GM19328 (cell line): ENCODE measurements at regions not wholly inside any gene's neighbourhood (a gene's known extent, or its start where the extent isn't known, plus 50 kb on each side); places are given as distances from the start of the nearest gene placed in this dataset.
"Not testable (repeated sequence)": the region's sequence is repeated elsewhere in the genome, so short reads cannot be mapped to it uniquely, and the experiment has no call there.

Experiments used
- ATAC-seq: cut with Tn5 transposase; IDR thresholded peaks from one replicate; pipeline ENCODE4 v1.9.1; 2021; ENCODE audit warnings: mild to moderate bottlenecking, moderate library complexity; ENCODE audit not compliant: unreplicated experiment

GRCh38 chr1:194495434-194495833 lies 1309.0 kb upstream of the B3GALT2 start:
- ATAC-seq, result no peak

GRCh38 chr1:194487172-194487571 lies 1300.8 kb upstream of the B3GALT2 start:
- ATAC-seq, result no peak

- ATAC-seq, result no peak
Measured at GRCh38 chr1:194485432-194485831, 1299.0 kb upstream of the B3GALT2 start.

- ATAC-seq, result no peak
Measured at GRCh38 chr1:194478731-194479130, 1292.3 kb upstream of the B3GALT2 start.

- ATAC-seq, result no peak
Measured at GRCh38 chr1:194477908-194478307, 1291.5 kb upstream of the B3GALT2 start.

GRCh38 chr1:194476872-194477271 lies 1290.5 kb upstream of the B3GALT2 start:
- no peak for ATAC-seq

GRCh38 chr1:194476351-194476750 lies 1289.9 kb upstream of the B3GALT2 start:
- ATAC-seq, result no peak

- no peak for ATAC-seq
Measured at GRCh38 chr1:194474701-194475100, 1288.3 kb upstream of the B3GALT2 start.

GRCh38 chr1:194473766-194474165 lies 1287.4 kb upstream of the B3GALT2 start:
- no peak for ATAC-seq

- no peak for ATAC-seq
Measured at GRCh38 chr1:194469282-194469681, 1282.9 kb upstream of the B3GALT2 start.

- ATAC-seq, result no peak
Measured at GRCh38 chr1:194466706-194467105, 1280.3 kb upstream of the B3GALT2 start.

- no peak for ATAC-seq
Measured at GRCh38 chr1:194447636-194448035, 1261.2 kb upstream of the B3GALT2 start.

GRCh38 chr1:194445244-194445643 lies 1258.8 kb upstream of the B3GALT2 start:
- no peak for ATAC-seq

GRCh38 chr1:194442901-194443575 lies 1256.6 kb upstream of the B3GALT2 start:
- no peak for ATAC-seq

GRCh38 chr1:194437135-194437534 lies 1250.7 kb upstream of the B3GALT2 start:
- ATAC-seq, result no peak

GRCh38 chr1:194431121-194431520 lies 1244.7 kb upstream of the B3GALT2 start:
- no peak for ATAC-seq

- ATAC-seq, result no peak
Measured at GRCh38 chr1:194420706-194421105, 1234.3 kb upstream of the B3GALT2 start.

- no peak for ATAC-seq
Measured at GRCh38 chr1:194419721-194420120, 1233.3 kb upstream of the B3GALT2 start.

GRCh38 chr1:194410756-194411155 lies 1224.3 kb upstream of the B3GALT2 start:
- no peak for ATAC-seq

GRCh38 chr1:194407238-194407637 lies 1220.8 kb upstream of the B3GALT2 start:
- not testable (repeated sequence) for ATAC-seq

GRCh38 chr1:194394676-194395075 lies 1208.3 kb upstream of the B3GALT2 start:
- ATAC-seq, result no peak

- no peak for ATAC-seq
Measured at GRCh38 chr1:194387531-194387930, 1201.1 kb upstream of the B3GALT2 start.

GRCh38 chr1:194378517-194378916 lies 1192.1 kb upstream of the B3GALT2 start:
- no peak for ATAC-seq
